Stimulated activated CD4-positive, alpha-beta T cell treated with anti-CD3 and anti-CD28 coated beads, TNF-alpha, amount 100 ng/mL, for 48 hours (primary cell): ENCODE measurements at regions not wholly inside any gene's neighbourhood (a gene's known extent, or its start where the extent isn't known, plus 50 kb on each side); places are given as distances from the start of the nearest gene placed in this dataset.

Source experiments
- DNase-seq, 3 donors: peaks; one replicate each; pipeline ENCODE4 v3.0.0-alpha.2; 2020; ENCODE audit warnings: low read depth in 3 of 3

DNA sequence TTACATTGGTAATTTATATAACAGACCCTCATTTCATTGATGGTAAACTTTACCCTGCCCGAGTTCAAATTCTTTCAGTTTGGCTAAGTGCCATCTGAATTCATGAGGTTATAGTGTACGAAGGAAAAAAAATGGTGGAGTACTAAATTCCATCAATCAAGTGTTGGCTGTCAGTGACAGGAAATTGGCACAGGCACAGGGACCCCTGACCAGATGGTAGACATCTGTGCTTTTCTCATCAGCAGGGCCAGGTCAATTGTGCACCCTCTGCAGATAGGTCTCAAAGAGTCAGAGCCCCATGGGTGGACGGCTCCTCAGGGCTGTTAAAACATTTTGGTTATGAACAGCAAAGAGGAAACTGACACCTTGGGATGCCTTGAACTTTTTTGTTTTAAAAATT is 439.2 kb downstream of the SETBP1 start:
- no peak for DNase-seq

DNA sequence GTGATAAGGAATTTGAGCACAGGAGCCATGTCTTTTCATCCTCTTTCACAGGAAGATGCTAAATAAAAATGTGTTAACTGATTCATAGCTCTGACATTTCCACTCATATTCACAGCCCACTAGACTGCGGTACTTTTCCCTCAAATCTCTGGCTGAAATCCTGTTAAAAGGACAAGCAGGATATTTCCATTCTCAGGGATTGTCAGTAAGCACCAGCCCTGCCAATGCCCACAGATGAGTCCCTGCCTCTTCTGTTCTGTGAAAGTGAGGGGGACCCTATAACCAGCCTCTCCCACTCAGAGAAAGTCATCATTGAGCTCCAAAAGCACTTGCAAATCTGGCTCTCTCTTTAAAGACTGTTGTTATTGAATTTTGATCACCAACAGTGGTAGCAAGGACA is 440.5 kb downstream of the SETBP1 start:
- DNase-seq: no peak

DNA sequence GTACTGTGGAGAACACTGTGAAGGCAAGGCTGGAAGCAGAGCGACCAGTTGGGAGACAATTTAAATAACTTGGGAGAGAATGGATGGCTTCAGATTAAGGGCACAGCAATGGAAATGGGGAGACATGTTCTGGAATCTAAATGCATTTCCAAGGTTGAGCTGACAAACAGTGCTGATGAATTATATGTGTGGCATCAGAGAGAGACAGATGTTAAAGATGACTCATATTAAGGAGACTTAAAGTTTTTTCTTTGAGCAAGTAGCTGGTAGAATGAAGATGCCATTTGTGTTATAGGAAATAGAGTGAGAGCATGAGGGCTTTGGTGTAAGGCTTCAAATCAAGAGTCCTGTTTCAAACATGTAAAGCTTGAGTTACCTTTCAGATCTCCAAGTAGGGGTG is 441.8 kb downstream of the SETBP1 start:
- no peak for DNase-seq

DNA sequence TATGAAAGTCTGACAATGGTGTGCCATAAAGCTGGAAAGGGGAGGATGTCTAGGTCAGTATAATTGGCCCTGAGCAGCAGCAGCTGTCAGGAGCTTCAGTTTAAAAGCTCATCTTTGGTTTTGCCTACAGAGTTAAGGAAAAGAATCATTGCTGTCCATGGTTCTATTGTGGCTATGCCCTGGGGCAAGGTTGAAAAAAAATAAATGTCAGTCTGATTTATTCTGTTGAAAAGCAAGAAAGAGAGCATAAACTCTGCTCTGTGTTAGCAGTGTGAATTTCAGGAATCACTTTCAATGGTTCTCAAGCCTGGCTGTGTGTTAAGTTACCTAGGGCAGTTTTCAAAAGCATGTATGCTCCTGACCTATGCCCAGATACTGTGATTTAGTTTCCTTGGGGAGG is 446.7 kb downstream of the SETBP1 start:
- DNase-seq: no peak

DNA sequence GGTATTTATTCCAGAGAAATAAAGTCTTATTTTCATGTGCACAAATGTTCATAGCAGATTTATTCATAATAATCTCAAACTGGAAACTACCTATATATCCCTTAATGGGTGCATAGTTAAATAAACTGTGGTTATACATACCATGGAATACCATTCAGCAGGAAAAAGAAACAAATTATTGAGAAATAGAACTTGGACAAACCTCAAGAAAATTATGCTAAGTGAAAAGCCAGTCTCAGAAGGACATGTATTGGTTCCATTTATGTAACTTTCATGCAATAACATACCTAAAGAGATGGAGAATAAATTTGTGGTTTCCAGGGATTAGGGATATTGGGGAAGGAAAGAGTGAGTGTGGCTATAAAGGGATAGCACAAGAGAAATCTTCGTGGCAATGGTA is 452.6 kb downstream of the SETBP1 start:
- DNase-seq: no peak

DNA sequence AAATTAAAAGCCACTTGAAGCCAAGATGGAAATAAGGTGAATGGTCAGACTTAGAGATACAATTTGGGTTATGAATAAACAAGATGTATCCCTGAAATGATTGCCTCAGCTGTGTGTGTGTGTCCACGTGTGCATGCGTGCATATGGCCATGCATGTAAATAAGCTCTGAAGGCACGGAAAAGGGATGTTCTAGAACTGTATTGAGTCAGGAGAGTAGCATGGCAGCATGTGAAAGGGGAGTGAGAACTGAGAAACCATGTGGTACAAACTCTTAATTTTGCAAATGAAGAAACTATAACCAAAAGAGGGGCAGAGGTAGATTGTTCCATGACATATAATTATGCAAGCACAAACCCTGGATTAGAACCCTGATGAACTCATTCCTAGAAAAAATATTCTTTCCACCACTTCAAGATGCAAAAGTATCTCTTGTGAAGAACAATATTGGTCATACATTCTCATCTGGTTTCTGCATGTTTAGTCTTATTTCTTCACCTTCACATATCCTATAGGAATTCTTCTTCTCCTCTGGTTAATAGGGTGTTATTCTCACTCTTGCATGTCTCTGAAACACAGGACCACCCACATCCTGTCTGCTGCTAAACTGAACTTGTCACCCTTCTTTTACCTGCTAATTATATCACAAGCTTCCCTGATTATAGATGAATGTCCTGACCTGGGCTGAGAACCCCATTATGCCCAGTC is 455.8 kb downstream of the SETBP1 start:
- no peak for DNase-seq

DNA sequence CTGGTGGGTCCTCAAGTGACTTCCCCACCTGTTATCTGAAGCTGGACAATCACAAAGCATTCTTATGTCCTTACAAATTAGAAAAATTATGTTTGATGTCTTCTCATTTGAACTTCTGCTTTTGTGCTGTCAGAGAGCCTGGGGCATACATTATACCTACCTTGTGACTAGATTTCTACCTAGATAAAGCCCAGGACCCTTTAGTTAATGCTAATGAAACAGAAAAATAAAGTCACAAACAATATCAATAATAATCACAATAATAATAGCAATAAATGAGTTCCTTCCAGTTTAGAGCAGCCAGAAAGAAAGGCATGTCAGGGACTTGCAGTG is 456.4 kb downstream of the SETBP1 start:
- DNase-seq: no peak

DNA sequence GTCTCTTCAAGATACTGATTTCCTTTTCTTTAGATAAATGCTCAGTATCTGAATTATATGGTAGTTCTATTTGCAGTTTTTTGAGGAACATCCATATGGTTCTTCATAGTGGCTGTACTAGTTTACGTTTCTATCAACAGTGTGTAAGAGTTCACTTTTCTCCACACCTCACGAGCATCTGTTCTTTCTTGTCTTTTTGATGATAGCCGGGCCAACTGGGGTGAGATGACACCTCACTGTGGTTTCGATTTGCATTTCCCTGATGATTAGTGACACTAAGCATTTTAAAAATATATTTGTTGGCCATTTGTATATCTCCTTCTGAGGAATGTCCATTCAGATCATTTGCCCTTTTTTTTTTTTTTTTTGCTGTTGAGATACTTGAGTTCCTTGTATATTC is 458.8 kb downstream of the SETBP1 start:
- DNase-seq: no peak

DNA sequence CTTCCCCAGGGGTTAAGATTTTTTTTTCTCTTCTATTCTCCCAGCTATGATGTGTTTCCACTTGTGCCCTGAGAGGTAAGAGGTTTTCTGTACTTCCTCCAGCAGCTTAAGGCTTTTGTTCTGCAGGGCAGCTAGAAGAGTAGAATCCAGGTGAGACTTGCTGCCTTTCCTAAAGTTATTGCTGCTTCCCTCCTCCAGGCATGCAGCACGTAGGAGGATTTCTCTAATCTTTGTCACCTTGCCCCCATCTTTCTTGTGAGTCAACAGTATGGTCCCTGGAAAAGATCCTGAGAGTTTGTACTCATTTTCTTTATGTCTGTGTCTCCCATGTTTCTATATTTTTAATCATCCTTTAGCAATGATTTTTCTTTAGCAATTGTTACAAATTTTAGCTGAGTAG is 462.2 kb downstream of the SETBP1 start:
- DNase-seq: no peak

DNA sequence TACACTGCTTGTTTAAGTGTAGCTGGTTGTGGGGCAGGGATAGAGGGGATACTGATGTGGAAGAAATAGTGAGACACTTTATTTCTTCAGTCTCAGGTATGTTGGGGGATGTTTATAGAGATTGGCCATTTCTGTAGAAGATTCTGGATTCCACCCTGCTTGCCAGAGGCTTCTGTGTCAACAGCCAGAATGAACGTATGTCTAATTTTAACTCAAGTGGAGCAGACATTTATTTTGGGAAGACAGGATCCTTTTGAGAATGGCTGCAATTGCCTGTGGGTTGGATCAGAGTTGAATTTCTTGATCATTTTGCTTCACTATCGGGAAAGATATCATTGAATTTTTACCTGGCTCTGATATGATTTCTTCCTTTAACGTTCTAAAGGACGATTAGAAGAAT is 465.6 kb upstream of the SLC14A2 start:
- DNase-seq: no peak

DNA sequence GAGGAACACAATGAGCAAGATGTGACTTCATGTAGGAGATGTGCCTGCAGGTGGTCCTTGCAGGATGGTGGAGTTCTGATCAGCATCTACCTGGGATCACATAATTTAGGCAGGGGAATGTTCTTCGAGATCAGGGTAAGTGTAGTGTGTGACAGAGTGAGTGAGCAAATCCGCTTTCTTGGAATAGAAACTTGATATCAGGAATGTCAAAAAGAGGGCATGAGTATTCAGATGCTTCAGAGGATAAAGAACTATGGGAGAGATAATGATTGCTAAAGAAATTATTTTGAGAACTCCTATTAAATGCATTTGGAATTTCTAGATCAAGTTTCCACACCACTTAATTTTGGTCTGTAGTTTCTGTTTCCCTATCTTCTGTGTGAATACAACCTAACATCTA is 463.6 kb upstream of the SLC14A2 start:
- DNase-seq: no peak

DNA sequence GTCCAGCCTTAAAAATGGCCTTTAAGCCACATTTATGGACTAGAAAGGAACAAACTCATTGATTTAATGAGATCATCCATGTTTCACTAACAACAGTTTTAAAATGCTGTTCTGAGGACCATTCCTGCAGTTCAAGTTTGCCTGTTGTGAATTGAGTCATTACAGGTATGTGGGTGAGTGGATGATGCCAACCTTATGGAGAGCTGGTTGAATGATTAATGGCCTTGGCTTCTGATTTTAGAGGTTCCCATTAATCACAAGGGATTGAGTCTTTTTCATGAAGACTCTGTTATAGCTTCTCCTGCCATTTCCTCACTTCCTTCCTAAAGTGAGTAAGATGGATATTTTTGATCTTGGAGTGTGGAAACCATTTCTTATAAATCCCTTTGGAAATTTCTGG is 459.8 kb upstream of the SLC14A2 start:
- no peak for DNase-seq

DNA sequence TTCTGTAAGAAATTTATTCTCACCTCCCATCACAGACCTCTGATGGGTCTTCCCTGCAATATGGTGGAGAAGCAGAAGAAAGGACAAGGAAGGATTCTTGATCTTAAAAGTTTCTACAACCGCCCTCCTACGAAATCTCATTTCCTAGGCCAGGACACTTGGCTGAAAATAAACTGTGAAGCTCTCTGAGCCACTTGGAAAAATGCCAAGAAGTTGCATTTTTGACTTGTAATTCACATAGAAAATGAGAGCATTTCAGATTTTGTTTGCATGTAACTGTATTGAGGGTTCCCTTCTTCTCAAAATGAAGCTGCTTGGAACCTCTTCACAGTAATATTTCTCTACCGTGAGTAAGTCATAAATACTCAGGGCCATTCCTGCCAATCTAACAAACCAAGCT is 458.3 kb upstream of the SLC14A2 start:
- DNase-seq: no peak

DNA sequence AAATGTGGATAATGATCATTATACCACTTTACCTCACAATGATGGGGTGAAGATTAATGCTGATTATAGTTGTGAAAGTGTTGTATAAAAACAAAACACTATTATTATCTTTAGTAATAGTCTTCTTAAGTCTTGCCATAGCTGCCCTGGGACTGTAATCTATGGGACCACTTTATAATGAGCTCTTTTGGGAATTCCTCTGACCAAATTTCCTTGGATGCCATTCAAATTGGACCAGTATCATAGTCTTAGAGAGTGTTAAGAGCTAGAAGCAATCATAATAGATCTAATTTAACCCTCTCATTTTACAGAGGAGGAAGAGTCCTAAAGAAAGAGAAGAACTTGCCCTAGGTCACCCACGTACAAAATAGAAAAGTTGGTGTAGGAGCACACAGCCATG is 457.7 kb upstream of the SLC14A2 start:
- DNase-seq: no peak

DNA sequence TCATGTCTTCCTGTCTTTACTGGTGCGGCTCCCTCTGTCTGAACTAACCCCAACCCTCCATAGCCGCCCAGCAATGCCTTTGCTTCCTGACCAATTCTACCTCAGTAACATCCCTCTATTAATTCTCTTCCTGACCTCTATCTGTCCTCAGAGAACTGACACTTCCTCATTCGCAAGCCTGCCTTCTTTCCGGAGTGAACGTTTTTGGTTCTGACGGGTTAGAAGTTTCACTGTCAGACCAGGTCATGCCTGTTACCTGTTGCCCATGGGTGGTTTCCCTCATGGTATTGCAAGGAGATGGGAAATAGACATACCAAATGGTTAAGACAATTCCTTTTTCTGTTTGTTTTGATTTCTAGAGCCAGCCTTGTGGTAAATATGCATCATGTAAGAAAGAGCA is 453.4 kb upstream of the SLC14A2 start:
- DNase-seq: no peak

DNA sequence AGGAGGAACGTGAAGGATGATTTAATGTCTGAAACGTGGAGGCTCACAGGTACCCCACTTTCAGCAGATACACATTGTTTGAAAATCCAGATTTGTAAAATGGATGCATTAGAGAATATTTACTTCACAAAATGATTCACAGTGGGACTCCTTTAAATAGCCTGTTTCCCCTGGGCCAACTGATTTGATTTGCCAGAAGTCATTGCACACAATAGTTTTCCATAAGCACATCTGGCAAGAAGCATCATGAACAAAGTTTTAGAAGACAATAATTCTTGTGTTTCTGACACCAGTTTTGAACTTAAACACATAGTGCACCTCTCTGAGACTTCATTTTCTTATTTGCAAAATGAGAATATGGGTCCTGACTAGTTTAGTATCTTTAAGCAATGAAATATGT is 451.4 kb upstream of the SLC14A2 start:
- no peak for DNase-seq

DNA sequence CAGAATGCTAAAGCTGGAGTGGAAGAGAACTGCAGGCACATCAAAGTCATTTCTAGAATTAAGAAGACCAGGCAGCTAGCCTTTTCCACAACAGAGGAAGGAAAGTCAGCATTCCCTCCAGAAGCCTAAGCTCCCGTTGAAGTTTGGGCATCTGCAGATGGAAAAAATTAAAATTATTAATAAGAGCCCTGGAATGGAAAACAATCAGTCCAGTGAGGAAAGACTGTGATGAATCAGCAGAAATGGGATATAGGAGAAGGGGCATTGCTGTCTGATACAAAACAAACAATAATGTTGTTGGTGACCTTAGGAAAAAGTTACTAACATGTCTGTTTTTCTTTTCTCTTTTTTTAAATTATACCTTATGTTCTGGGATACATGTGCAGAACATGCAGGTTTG is 450.7 kb upstream of the SLC14A2 start:
- no peak for DNase-seq

DNA sequence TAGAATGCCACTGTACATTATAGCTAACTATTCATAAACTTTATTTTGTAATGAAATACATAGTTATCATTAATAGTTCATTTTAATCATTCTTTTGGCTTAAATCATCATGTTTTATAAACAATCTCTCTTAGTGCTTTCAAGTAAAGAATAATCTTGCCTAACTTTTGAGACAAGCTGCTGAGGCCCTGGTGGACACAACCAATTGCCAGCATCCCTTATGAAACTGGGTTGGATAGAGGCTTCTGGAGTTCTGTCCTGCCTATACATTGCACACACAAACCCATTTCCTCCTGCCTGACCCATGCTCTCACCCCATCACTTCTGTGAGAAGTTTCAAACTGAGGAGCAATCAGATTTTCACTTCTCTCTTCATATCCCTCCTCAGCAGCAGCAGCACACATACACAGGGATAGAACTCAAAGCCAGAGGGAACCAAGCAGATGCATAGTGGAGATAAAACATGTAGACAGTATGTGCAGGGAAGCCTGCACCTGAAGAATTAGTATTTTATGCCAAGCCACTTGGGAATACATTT is 450.0 kb upstream of the SLC14A2 start:
- no peak for DNase-seq

DNA sequence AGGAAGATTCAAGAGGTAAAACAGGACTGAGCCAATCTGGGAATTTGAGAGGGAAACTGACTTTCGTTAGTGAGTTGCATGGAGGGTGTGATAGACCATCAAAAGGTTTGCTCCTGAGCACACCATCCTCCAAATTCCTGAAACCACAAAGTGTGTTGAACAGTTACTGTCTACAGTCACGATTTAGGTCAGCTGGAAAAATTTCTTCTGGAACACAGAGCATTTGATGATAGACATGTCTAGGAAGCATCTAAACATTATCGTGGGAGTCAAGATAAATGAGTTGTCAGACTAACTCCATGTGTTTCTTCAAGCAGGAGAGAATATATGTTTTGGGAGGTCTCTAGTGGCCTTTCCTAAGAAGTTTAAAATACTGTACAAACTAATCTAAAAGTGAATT is 449.4 kb upstream of the SLC14A2 start:
- no peak for DNase-seq

DNA sequence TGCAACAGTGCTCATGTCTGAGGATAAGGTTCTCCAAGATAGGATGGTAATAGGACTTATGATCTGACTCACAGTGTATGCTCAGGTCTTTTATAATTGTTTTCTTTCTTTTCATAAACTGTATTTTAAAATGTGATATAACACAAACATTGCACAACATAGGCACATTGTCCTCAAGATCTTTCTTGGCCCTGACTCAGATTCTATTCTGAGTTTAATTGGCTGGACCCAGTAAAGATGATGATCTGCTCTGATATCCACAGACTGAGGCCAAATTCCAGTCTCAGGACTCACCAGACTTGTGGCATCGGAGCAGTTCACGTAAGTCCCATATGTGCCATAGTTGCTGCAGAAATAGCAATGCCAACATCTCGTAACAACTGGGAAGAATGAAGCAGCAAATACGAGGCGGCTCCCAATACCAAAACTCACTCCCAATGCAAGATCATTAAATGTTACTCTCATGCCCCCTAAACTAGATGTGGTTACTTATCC is 448.9 kb upstream of the SLC14A2 start:
- DNase-seq: no peak

DNA sequence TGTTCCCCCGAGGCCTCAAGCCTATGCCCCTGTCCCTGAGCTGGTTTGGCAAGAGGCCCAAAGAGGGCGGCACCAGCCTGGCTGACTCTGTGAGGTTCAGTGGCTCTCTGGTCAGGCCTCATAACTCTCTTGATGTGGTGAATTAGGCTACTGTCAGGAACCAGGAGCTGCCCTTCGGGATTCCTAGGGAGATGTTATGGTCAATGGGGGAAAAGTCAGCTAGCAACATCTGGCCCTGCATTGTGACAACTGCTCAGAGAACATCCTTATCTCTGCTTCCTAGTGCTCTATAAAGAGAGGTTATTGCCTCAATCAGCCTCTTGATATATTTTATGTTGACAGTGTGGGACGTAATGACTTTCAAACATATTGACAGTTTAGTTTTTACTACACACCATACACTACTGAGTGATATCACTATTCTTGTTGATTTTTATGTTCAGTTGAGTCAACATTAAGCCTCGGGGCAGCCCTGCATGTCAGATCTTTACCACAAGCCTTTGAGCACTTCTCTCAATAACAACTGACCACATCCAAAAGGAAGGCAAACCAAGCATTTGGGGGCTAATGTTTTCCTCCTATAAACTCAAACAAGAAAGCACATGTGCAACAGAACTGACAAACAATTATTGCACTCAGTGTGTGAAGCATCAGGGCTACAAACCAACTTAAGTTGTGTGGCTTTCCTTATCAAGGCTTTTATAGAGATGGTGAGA is 448.3 kb upstream of the SLC14A2 start:
- no peak for DNase-seq

DNA sequence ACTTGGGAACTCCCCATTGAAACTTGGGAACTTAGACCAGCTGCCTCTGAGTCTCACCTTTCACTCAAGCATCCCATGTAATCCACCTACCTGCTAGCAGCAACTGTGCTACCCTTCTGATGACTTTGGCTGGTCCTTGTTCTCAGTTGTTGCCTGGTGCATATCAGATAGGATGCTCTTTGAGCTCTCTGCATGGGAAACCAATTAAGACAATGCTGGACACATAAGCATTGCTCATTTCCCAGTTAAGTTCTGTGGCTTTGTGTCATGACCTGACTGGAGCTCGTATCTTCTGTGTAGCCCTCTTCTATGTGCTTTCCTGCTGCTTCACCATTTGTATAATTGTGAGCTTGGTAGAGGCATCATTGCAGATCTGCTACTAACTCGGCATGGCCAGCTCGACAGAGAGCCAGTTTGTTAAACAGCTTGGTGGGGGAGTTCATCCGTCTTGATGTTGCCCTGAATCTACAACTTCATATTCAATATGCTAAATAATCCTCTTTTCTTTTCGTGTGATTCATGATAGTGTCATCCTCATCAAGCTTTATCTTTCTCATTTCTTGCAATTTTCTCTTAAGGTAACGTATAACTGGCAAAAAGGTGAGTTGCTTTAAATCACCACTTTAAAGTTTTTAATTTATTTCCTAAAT is 447.5 kb upstream of the SLC14A2 start:
- no peak for DNase-seq
